Coronary artery (tissue), 2 donors: ENCODE measurements at regions not wholly inside any gene's neighbourhood (a gene's known extent, or its start where the extent isn't known, plus 50 kb on each side); places are given as distances from the start of the nearest gene placed in this dataset.
A peak's percentile ranks its signal among the peaks of the same experiment; 100 is the strongest.
"Not testable (repeated sequence)": the region's sequence is repeated elsewhere in the genome, so short reads cannot be mapped to it uniquely, and the experiment has no call there.

Experiments
- DNase-seq: peaks from one replicate; pipeline ENCODE4 v3.0.0-alpha.2; 2017; ENCODE audit warnings: low spot score
- H3K27ac ChIP-seq, 2 donors: fragments of 200-600 bp; sonication (generic); one replicate each; pipeline ENCODE4 v1.5.1; 2016 to 2019
- H3K4me3 ChIP-seq: fragments of 200-600 bp; sonication (generic); 2 replicates; pipeline ENCODE4 v1.5.1; 2016; ENCODE audit warnings: mild to moderate bottlenecking, moderate library complexity
- CTCF ChIP-seq: fragments of 200-600 bp; sonication (generic); IDR thresholded peaks from one replicate; pipeline ENCODE4 v1.5.1; 2019; ENCODE audit warnings: antibody characterized with exemption

GRCh38 chr9:27688954-27689353, 115.7 kb upstream of the C9orf72 start:
- H3K4me3 ChIP-seq, result no peak overlapping the region
- no peak overlapping the region for H3K27ac ChIP-seq
- TF ChIP-seq CTCF, result no peak
- no peak for DNase-seq

DNA sequence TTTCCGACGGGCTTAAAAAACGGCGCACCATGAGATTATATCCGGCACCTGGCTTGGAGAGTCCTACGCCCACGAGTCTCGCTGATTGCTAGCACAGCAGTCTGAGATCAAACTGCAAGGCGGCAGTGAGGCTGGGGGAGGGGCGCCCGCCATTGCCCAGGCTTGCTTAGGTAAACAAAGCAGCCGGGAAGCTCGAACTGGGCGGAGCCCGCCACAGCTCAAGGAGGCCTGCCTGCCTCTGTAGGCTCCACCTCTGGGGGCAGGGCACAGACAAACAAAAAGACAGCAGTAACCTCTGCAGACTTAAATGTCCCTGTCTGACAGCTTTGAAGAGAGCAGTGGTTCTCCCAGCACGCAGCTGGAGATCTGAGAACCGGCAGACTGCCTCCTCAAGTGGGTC, 117.5 kb upstream of the C9orf72 start:
- not testable (repeated sequence) for H3K27ac ChIP-seq, H3K4me3 ChIP-seq, DNase-seq

- TF ChIP-seq CTCF, result no peak
- H3K27ac ChIP-seq, result no peak overlapping the region
- H3K4me3 ChIP-seq, result no peak overlapping the region
- no peak for DNase-seq
Observed at GRCh38 chr9:27699621-27700020, 126.3 kb upstream of the C9orf72 start.

GRCh38 chr9:27701016-27701415, 127.7 kb upstream of the C9orf72 start:
- DNase-seq, result no peak
- TF ChIP-seq CTCF, result no peak
- Histone ChIP-seq H3K4me3 (no peak overlapping the region), H3K27ac (no peak overlapping the region)

DNA sequence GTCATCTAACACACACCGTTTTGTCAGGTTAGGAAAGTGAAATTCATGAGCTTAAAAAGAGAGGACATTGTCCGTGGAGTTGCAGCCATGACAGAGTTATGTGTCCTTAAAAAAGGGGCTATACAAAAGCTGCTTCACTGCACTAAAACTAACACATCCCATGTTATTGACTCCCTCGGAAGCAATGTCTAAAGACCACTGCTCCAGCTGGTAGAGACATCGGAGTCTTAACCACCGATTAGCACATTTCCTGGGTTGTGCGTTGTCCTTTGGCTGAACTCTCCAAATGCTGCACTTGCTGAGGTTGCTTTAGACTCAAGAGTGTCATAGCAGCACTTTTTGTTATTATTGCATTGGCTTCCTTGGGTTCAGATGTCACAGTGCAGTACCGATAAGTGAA, 128.3 kb upstream of the C9orf72 start:
- no peak for DNase-seq
- TF ChIP-seq CTCF, result no peak
- H3K4me3 ChIP-seq, result no peak overlapping the region
- peak overlapping the region in 1 of 2 donors; percentile 21 for H3K27ac ChIP-seq

DNA sequence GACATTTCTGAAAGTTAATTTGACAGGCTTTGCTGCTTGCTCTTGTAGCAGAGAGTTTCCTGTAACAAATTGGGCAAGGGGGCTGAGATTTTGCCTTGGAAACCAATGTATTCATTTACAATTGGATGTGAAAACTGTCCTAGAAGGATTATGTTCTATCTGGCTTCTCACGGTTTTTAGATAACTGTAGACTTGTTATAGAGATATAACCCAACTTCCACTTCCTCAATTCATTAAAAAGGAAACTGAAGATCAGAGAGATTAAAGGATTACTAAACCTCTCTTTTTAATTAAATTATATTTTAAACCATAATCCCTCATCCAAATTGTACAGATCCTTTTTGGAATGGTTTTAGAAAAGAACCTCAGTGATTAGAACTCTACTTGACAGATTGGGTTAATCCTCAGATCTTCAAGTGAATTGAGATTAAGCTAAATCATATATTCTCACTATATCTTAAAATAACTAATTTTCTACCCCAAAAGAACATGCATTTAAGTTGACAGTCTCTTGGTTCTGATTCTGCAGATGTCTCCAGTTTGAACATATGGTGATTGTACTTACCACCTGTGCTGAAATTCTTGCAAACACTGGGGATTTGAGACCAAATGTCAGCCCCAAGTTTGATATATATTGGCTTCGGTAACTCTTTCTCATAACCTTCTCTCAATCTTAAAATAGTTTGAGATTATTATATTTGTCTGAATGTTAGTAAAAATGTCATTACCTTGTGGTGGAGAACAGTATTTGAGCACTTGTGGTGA, 130.1 kb upstream of the C9orf72 start:
- no peak for TF ChIP-seq CTCF
- H3K4me3 ChIP-seq, result no peak overlapping the region
- no peak for DNase-seq
- H3K27ac ChIP-seq, result no peak overlapping the region

DNA sequence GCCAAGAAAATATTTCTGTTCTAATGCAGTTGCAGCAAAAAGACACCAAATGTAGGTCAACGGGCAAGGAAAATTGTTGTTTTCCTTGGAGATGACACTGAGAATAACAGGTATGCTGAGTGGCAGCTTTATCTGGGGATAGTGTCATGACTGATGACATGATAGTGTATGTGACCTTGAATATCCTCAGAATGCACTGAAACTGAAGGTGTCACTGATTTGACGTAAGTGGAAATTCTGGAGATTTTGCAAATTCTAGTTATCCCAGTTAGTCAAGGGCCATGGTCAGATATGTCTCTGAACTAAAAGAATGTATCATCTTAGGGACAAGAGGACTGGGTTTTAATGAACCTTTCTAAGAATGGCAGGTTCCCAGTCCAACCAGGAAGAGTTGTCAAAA, 138.0 kb upstream of the C9orf72 start:
- Histone ChIP-seq H3K27ac (no peak overlapping the region), H3K4me3 (no peak overlapping the region)
- no peak for TF ChIP-seq CTCF
- no peak for DNase-seq
